Transverse colon (tissue), 4 donors: ENCODE measurements at regions not wholly inside any gene's neighbourhood (a gene's known extent, or its start where the extent isn't known, plus 50 kb on each side); places are given as distances from the start of the nearest gene placed in this dataset.

Source experiments
- DNase-seq: peaks from one replicate; pipeline ENCODE4 v3.0.0-alpha.2; 2019
- H3K27ac ChIP-seq, 4 donors: fragments of 200-600 bp; sonication (generic); 2 replicates each; pipeline ENCODE4 v1.5.1; 2016 to 2018; ENCODE audit warnings: inconsistent platforms in 4 of 4
- H3K27me3 ChIP-seq: fragments of 200-600 bp; sonication (generic); 2 replicates; pipeline ENCODE4 v1.5.1; 2017; ENCODE audit warnings: inconsistent platforms
- H3K36me3 ChIP-seq, 4 donors: fragments of 200-600 bp; sonication (generic); 2 replicates each; pipeline ENCODE4 v1.5.1; 2017 to 2019; ENCODE audit warnings: inconsistent platforms in 4 of 4
- H3K4me1 ChIP-seq, 4 donors: fragments of 200-600 bp; sonication (generic); 2 replicates each; pipeline ENCODE4 v1.5.1; 2017 to 2020; ENCODE audit warnings: inconsistent platforms in 4 of 4
- H3K4me3 ChIP-seq, 4 donors: fragments of 200-600 bp; sonication (generic); 1 replicate in 1 of 4; 2 replicates in 3 of 4; pipeline versions ENCODE4 v1.5.1 to v1.6.1; 2017 to 2019; ENCODE audit warnings: inconsistent platforms in 4 of 4
- H3K9me3 ChIP-seq, 2 donors: fragments of 200-600 bp; sonication (generic); 2 replicates each; pipeline ENCODE4 v1.5.1; 2017 to 2019; ENCODE audit warnings: inconsistent platforms in 2 of 2
- CTCF ChIP-seq, 5 experiments: fragments of 200-600 bp in 3 of 5; fragments of 450-650 bp in 2 of 5; sonication (generic) in 3 of 5; IDR thresholded peaks; 1 replicate in 2 of 5; 2 replicates in 3 of 5; pipeline ENCODE4 v1.5.1; 2016 to 2017; ENCODE audit warnings: antibody characterized with exemption in 5 of 5, inconsistent platforms in 3 of 5, mild to moderate bottlenecking in 2 of 5, moderate library complexity in 1 of 5
- EP300 ChIP-seq: sonication (generic); formaldehyde crosslinking; IDR thresholded peaks from one replicate; pipeline ENCODE4 v1.6.1; 2017; ENCODE audit warnings: antibody characterized with exemption, low read depth
- POLR2A ChIP-seq: fragments of 450-650 bp; IDR thresholded peaks from one replicate; pipeline ENCODE4 v1.6.1; 2016; ENCODE audit warnings: antibody characterized with exemption, mild to moderate bottlenecking, moderate library complexity
- POLR2AphosphoS5 ChIP-seq, 3 donors: sonication (generic); formaldehyde crosslinking; IDR thresholded peaks; one replicate each; pipeline ENCODE4 v1.6.1; 2016; ENCODE audit warnings: antibody characterized with exemption in 3 of 3
- WGBS, 2 donors: methylation state at CpG; one replicate each; pipeline ENCODE4 v1.1.5; 2018; ENCODE audit warnings: low coverage in 1 of 2; 5-methylcytosine and 5-hydroxymethylcytosine counted together
- in situ Hi-C, 4 donors: fragments of 200-750 bp; cut with MboI; loops; one replicate each; pipeline versions ENCODE4 v1.15.0 to v1.15.1; 2017; ENCODE audit warnings: low sequenced_read_pairs in 3 of 4, low pct_ligation_motif_present in 1 of 4, low pct_unique_long_range_greater_than_20kb in 1 of 4
- intact Hi-C: fragments of 100-400 bp; cut with DNase I; formaldehyde crosslinking; loops from one replicate; pipeline ENCODE4 v1.15.1; 2023; ENCODE audit warnings: low total_unique reads

DNA sequence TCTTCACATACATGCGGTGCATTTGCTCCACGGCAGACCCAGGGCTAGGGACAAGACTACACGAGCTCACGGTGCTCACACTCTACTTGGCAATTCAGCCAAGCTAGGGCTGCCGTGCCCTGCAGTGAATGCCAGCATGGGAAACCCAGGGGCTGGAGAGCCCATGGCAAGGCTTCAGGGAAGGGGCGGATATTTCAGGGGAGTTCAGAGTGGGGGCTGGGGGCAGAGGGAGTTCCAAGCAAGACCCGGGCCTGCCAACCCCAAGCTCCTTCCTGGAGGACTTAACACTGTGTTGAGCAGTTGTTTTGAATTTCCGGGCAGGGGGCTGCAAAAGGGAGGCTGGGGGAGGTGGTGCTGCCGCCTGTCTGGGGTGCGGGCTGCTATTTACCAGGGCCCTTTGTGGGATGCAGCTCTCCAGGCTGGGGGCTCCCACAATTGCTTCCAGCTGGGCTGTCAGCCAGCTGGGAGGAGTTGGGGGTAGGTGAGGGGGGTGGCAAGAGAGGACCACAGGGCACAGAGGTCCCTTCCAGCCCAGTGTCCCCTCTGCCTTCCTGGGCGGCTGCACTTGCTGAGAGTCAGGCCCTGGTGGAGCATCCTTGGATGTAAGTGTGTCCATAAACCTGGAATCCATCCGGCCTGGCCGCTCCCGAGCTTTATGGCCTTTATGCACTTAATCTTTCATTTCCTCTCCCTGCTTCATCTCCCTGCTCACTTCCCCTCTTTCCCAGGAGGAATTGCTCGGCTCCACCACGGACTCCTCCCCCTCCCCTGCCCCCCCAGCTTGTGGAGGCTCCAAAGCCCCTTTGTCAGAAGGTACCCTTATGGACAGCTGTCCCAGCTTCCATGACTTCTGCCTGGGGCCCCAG, 55.8 kb upstream of the SSBP3 start:
- TF ChIP-seq EP300 (no peak), POLR2A (no peak), CTCF (IDR thresholded peaks at IDR 0.05) (no peak)
- intact Hi-C loops (no loop called here), in situ Hi-C loops (no loop called here)
- Histone ChIP-seq H3K4me3 (no peak overlapping the region), H3K27ac (no peak overlapping the region), H3K36me3 (no peaks in the 10 kb centered on the region), H3K27me3 (no peaks in the 10 kb centered on the region), H3K9me3 (no peaks in the 10 kb centered on the region), H3K4me1 (peaks cover 5 to 32% (median 7%) of the 10 kb centered on the region in 4 donors)
- WGBS, 2 donors = 63% methylated on average over 15 of the region's 16 CpGs; no CpG with 5 or more reads in 1 of the 2 donors
- DNase-seq = peak; percentile 47

DNA sequence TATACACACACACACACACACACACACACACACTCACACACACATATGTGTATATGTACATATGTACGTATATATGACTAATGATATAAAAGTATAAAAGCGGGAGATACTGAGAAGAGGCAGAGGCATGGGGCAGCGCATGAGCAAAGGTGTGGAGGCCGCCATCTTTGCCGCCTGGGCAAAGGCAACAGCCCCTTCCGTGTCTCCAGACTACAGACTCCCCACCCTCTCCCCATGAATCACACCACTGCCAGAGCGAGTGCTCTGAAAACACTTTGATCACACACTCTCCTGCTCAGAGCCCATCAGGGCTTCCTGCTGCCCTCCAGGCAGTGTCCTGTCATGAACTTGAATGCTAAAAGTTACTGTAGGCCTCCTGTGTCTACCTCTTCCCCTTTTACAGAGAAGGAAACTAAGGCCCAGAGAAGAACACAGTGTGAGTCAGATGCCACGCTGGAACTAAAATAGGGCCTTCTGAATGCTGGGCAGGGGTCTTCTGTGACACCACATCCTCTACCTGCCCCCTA, 54.7 kb upstream of the SSBP3 start:
- Histone ChIP-seq H3K36me3 (no peaks in the 10 kb centered on the region), H3K27me3 (no peaks in the 10 kb centered on the region), H3K4me1 (peaks cover 5 to 32% (median 7%) of the 10 kb centered on the region in 4 donors), H3K27ac (no peak overlapping the region), H3K9me3 (no peaks in the 10 kb centered on the region), H3K4me3 (no peak overlapping the region)
- TF ChIP-seq POLR2A (no peak), EP300 (no peak), CTCF (IDR thresholded peaks at IDR 0.05) (no peak), POLR2AphosphoS5 (IDR thresholded peaks at IDR 0.05) (no peak)
- 94 to 100% methylated on average over 1 to 8 of the region's 8 CpGs for WGBS, 2 donors
- no peak for DNase-seq
- intact Hi-C loops (no loop called here), in situ Hi-C loops (no loop called here)

- DNase-seq = no peak
- in situ Hi-C loops = no loop called here
- H3K4me3 ChIP-seq = no peak overlapping the region
- no peak overlapping the region for H3K27ac ChIP-seq
- TF ChIP-seq POLR2AphosphoS5 (IDR thresholded peaks at IDR 0.05) = no peak
- no peak for TF ChIP-seq POLR2A
- TF ChIP-seq CTCF (IDR thresholded peaks at IDR 0.05) = no peak
- no peak for TF ChIP-seq EP300
- 71 to 72% methylated on average over 1 to 2 of the region's 2 CpGs for WGBS, 2 donors
- H3K9me3 ChIP-seq = no peaks in the 10 kb centered on the region
- intact Hi-C loops = no loop called here
- H3K27me3 ChIP-seq = no peaks in the 10 kb centered on the region
- peaks cover 5 to 28% (median 7%) of the 10 kb centered on the region in 4 donors for H3K4me1 ChIP-seq
- H3K36me3 ChIP-seq = no peaks in the 10 kb centered on the region
Measured at GRCh38 chr1:54460351-54460750, 54.2 kb upstream of the SSBP3 start.

GRCh38 chr1:54459726-54460191, 53.6 kb upstream of the SSBP3 start:
- Histone ChIP-seq H3K36me3 (no peaks in the 10 kb centered on the region), H3K27ac (no peak overlapping the region), H3K4me1 (peaks cover 1 to 22% (median 4%) of the 10 kb centered on the region in 4 donors), H3K4me3 (no peak overlapping the region), H3K27me3 (no peaks in the 10 kb centered on the region), H3K9me3 (no peaks in the 10 kb centered on the region)
- no peak for TF ChIP-seq CTCF (IDR thresholded peaks at IDR 0.05)
- TF ChIP-seq EP300 = no peak
- no peak for TF ChIP-seq POLR2A
- no peak for TF ChIP-seq POLR2AphosphoS5 (IDR thresholded peaks at IDR 0.05)
- WGBS, 2 donors = 31% methylated on average over 4 of the region's 4 CpGs; no CpG with 5 or more reads in 1 of the 2 donors
- in situ Hi-C loops (no loop called here), intact Hi-C loops (no loop called here)
- no peak for DNase-seq
